HG03521 (cell line): ENCODE measurements at regions not wholly inside any gene's neighbourhood (a gene's known extent, or its start where the extent isn't known, plus 50 kb on each side); places are given as distances from the start of the nearest gene placed in this dataset.
"Not testable (repeated sequence)": the region's sequence is repeated elsewhere in the genome, so short reads cannot be mapped to it uniquely, and the experiment has no call there.

ENCODE experiments used
- ATAC-seq: cut with Tn5 transposase; IDR thresholded peaks from one replicate; pipeline ENCODE4 v1.9.1; 2021; ENCODE audit warnings: mild to moderate bottlenecking, moderate library complexity; ENCODE audit not compliant: unreplicated experiment

DNA sequence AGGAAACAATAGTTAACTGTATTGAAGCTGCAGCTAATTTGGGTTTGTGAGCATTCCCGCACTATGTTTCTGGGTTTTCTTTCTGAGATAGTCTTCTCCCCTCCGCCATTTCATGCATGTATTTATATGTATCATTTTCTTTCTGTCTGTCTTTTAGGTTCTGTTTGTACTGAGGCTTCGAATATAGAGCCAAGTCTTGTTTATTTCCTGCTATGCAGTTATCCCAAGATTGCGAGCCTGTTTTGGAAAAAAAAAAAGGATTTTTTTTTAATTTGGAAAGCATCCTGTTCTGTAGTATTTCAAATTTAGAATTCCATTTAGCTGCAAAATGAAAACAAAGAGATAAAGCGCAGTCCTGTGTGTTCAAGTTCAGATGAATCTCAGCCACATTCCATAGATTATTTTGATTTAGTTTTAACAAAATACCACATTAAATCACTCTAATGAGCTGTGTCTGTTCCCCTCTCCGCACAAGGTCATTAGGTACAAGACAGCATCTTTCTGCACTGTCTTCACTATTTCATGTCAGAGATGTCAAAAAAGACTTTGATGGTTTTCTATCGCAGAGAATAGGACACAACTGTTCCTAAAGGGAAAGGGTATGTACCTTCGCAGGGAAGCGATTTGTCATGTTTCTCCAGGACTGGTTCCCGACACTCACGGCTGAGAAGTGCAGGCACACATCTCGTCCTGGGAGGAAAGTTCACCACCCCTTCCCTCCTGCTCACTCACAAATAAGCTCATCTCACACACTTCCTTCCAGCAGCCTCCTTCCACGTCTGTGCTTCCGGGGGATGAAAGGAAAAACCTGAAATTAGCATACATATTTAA lies 443.4 kb downstream of the ZNF516 start:
- no peak for ATAC-seq

DNA sequence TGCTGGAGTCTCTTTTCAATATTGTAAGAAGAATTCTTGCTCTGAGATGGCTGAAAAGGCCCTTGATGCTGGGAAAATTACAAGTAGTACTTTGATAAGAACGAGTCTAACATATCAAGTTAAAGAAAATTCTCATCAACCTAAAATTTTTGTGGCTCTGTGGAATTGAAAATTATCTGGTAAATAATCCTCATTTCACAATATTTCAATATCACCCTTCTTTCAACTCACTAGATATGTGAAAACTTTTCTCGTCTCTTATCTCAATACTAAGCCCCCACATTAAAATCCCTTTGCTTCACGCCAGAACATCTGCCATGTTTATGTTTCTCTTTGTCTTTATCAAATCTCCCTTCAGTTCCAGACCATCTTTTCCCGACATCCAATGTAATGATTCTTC lies 448.8 kb downstream of the ZNF516 start:
- no peak for ATAC-seq

- ATAC-seq, result no peak
Measured at GRCh38 chr18:76042511-76042910, 452.5 kb downstream of the ZNF516 start.

GRCh38 chr18:76018210-76018609 lies 476.8 kb downstream of the ZNF516 start:
- ATAC-seq, result no peak

DNA sequence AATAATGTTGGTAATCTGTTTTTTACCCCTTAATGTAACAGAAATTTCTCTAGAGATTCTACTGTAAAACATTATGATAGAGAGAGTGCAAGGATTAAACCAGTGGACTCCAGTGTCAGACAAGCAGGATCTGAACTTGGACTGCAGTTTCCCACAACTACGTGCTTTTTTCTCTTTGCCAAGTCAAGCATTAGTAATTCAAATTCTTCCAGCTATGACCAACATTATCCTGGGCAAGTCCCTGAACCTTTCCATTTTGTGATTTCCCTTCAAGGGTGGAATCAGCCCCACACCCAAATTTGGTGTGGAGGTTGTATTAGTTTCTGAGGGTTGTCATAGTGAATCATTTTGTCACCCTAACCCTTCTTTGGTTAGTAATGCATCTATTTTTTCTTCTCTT lies 482.0 kb downstream of the ZNF516 start:
- ATAC-seq, result no peak

DNA sequence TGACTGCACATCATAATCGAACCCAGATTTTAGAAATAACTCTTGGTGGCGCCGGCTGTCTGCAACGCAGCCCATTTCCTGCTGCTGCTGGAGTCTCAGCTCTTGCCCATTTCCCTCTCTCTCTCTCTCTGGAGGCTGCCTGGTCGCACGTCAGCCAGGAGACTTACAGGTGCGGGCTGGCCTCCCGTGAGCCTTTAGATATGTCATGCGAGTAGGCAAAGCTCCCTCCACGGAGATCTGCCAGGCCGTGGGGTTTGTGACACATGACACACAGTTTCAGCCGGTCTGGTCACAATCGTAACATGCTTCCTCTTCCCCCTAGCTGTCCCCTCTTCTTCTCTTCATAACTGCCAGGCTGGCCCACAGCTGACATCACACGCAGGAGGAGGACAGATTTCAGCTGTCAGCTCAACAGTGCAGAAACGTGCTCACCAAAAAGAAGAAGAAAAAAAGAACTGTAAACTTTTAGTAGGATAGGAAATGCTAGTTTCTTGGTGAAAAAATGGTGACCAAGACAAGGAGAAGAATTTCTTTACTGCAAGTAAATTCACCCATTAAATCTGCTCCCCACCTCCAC lies 489.3 kb downstream of the ZNF516 start:
- no peak for ATAC-seq

DNA sequence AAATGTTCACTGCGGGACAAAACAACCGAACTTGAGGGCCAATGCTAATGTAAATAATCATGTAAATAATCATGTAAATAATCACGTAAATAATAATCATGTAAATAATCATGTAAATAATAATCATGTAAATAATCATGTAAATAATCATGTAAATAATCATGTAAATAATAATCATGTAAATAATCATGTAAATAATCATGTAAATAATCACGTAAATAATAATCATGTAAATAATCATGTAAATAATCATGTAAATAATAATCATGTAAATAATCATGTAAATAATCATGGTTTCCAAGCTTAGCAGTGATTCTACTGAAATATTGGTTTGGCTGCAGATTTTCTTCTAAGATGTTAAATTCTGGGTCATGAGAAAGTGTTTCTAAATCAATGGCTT lies 507.1 kb downstream of the ZNF516 start:
- not testable (repeated sequence) for ATAC-seq

- ATAC-seq, result no peak
Measured at GRCh38 chr18:75984853-75985252, 510.2 kb downstream of the ZNF516 start.

DNA sequence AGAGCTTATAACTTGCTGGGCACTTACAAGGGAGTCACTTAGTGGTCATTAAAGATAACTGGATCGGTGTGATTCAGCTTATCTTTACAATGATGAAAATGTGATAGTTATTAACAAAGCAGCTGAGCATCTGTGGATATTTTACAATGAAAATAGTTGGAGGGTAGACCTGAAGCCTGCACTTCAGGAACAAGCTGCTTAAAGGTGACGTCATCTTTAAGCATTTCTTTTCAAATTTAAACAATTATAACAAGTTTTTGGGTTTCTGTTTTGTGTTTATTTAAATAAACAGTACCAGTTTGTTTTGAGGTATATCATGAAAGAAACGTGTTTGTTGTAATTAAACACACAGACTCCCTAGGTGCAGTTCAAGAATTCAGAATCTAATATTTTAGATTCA lies 513.9 kb downstream of the ZNF516 start:
- no peak for ATAC-seq

DNA sequence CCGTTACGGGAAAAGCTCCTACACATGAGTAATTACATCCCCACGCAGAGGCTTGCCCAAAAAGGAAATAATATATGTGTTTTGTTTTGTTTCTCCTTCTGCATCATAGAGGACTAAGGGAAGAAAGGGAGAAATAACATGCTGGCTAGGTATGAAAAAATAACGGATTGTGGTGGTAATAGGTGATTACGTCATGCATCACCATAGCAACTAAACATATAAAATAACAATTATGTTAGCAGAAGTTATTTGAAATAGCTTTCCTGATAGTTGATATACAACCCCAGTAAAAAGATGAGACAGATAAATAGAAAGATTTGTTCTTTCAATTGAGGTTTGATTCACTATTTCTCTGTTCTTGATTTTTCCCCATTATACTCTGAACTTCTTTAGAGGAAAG lies 518.0 kb downstream of the ZNF516 start:
- ATAC-seq, result no peak

GRCh38 chr18:75970212-75970611 lies 524.8 kb downstream of the ZNF516 start:
- ATAC-seq, result no peak

- no peak for ATAC-seq
Measured at GRCh38 chr18:75966431-75966830, 528.6 kb downstream of the ZNF516 start.

GRCh38 chr18:75962036-75962572 lies 532.9 kb downstream of the ZNF516 start:
- no peak for ATAC-seq

DNA sequence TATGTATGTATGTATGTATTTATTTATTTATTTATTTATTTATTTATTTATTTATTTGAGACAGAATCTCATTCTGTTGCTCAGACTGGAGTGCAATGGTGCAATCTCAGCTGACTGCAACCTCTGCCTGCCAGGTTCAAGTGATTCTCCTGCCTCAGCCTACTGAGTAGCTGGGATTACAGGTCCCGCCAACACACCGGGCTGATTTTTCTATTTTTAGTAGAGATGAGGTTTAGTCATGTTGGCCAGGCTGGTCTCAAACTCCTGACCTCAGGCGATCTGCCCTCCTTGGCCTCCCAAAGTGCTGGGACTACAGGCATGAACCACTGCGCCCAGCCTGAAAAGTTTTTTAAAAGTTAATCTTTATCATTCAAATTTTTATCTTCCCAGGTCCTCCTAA lies 532.9 kb upstream of the SMIM21 start:
- not testable (repeated sequence) for ATAC-seq

- ATAC-seq, result no peak
Measured at GRCh38 chr18:75959150-75959549, 531.6 kb upstream of the SMIM21 start.

DNA sequence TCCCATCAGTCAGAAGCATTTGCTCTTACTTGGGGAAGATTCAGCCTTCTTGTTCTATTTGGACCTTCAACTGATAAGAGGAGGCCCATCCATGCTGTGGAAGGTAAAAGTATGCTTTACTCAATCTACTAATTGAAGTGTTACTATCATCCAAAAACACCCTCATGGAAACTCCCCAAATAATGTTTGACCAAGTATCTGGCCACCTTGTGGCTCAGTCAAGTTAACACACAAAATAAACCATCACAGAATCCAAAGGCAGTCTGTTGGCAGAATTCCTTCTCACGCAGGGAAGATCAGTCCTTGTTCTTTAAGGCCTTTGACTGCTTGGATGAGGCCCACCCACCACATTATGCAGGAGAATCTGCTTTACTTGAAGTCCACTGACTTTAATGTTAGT lies 531.2 kb upstream of the SMIM21 start:
- no peak for ATAC-seq

- no peak for ATAC-seq
Measured at GRCh38 chr18:75945265-75945933, 517.9 kb upstream of the SMIM21 start.

DNA sequence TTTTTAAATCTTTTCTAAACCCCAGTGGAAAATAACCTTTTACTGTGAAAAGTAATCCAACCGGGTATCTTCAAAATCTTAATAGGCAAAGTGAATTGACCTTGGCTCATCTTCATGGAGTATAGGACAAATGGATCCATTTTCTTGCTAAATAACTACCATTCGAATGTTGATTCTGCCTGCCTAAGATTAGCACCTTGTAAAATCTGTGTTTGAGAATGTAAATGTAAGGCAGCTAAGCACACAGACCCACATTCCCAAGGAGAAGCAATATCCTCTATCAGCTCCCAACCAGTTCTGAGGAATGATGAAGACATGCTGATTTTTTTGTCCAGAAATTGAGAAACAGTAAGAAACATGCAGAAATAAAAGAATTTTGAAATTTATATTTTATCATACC lies 509.8 kb upstream of the SMIM21 start:
- ATAC-seq, result no peak

GRCh38 chr18:75936862-75937261 lies 509.4 kb upstream of the SMIM21 start:
- no peak for ATAC-seq

DNA sequence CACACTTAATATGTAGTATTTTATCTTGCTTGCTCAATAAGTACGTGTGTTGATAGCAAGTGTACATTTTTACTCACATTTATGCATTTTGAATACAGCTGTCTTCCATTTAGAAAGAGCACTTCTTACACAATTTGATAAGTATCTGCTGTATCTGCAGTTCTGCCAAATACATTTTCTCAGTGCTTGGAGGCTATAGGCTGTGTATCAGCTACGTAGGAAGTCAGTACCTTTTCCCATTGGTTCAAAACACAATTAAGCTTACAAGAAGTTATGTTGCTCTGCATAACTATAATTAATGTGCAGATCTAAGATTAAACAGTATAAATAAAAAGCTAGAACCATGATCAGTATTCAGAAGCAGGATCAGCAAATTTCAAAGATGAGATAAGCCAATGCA lies 503.6 kb upstream of the SMIM21 start:
- no peak for ATAC-seq

DNA sequence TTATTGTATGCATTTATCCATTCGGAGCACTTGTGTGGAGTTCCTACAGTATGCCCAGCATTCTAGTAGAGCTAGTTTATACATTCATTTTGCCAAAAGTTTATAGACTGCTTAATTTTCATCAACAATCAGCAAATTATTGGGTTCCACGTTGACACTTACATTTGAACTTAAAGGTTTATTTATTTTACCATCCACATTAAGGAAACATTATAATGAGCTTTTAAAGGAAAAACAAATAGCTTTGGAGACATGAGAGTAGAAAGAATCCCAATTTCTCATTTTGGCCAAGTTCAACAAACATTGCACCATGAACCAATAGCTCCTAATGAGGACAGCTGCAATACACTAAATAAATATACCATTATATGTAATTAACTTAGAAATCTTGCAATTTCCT lies 501.2 kb upstream of the SMIM21 start:
- ATAC-seq, result no peak

- no peak for ATAC-seq
Measured at GRCh38 chr18:75927791-75928190, 500.3 kb upstream of the SMIM21 start.
